Esophagus muscularis mucosa (tissue), 4 donors: ENCODE measurements at regions not wholly inside any gene's neighbourhood (a gene's known extent, or its start where the extent isn't known, plus 50 kb on each side); places are given as distances from the start of the nearest gene placed in this dataset.

ENCODE experiments used
- EP300 ChIP-seq: sonication (generic); formaldehyde crosslinking; IDR thresholded peaks from one replicate; pipeline ENCODE4 v1.6.1; 2017; ENCODE audit warnings: antibody characterized with exemption
- POLR2A ChIP-seq: fragments of 450-650 bp; IDR thresholded peaks from one replicate; pipeline ENCODE4 v1.6.1; 2017; ENCODE audit warnings: antibody characterized with exemption, moderate library complexity, mild to moderate bottlenecking, low read depth
- TF ChIP-seq, protein P1 (sequence below), 3 experiments: fragments of 200-600 bp in 2 of 3; fragments of 450-650 bp in 1 of 3; sonication (generic) in 2 of 3; IDR thresholded peaks; one replicate each; pipeline ENCODE4 v1.5.1; 2017 to 2019; ENCODE audit warnings: antibody characterized with exemption in 3 of 3, mild to moderate bottlenecking in 2 of 3, moderate library complexity in 1 of 3

DNA sequence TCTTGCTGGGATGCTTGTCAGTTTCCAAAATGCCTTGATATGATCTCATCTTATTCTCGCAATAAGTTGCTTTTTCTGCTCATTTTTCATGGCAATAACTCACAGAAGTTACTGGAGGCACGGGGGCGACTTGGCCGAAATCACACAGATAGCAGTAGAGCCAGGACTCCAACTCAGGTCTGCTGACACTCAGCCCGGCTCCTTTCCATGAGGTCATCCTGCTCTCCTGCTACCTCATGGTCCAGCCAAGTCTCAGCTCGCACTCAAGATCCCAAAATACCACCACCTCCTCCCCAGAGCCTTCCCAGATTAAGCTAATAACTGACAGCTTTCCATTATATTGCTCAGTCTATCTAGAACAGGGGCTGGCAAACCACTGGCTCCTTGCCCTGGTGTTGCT is 269.5 kb downstream of the MAP2K4 start:
- TF ChIP-seq, protein P1, sequence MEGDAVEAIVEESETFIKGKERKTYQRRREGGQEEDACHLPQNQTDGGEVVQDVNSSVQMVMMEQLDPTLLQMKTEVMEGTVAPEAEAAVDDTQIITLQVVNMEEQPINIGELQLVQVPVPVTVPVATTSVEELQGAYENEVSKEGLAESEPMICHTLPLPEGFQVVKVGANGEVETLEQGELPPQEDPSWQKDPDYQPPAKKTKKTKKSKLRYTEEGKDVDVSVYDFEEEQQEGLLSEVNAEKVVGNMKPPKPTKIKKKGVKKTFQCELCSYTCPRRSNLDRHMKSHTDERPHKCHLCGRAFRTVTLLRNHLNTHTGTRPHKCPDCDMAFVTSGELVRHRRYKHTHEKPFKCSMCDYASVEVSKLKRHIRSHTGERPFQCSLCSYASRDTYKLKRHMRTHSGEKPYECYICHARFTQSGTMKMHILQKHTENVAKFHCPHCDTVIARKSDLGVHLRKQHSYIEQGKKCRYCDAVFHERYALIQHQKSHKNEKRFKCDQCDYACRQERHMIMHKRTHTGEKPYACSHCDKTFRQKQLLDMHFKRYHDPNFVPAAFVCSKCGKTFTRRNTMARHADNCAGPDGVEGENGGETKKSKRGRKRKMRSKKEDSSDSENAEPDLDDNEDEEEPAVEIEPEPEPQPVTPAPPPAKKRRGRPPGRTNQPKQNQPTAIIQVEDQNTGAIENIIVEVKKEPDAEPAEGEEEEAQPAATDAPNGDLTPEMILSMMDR (IDR thresholded peaks at IDR 0.05): no peak
- no peak for TF ChIP-seq POLR2A
- no peak for TF ChIP-seq EP300
